ENCODE measurements at regions not wholly inside any gene's neighbourhood (a gene's known extent, or its start where the extent isn't known, plus 50 kb on each side); places are given as distances from the start of the nearest gene placed in this dataset.

DNA sequence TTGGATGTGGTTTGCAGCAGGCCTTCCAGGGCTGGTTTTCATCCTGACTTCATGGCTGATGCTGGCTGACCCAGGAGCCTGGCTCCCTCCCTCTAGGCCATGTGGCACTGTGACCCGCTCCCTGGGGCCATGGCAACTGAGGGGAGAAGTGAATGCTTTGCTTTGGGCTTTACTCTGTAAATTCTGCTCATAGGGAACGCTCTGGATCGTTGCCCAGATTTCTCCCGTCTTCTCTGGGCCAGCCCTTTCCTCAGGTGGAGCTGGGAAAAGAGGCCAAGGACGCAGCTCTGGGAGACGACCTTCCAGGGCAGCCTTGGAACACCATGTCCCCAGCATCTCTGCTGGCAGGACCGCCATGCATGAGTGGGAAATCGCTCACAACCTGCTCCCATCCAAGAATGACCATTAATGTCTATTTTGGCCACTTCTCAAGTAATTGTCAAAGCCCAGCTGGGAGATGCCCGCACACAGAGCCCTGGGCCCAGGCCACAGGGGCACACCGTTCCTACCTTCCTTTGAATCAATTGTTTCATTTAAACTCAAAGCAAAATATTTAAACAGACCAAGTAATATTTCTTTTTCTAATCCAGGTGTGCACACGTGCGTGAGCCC is 321.8 kb downstream of the TEX29 start:
- Mint-ChIP-seq H3K27ac (no peak overlapping the region), H3K27me3 (peaks cover 0 to 4% (median 0%) of the 10 kb centered on the region in 3 donors), H3K9me3 (peaks cover 0 to 1% (median 0%) of the 10 kb centered on the region in 7 donors), H3K36me3 (no peaks in the 10 kb centered on the region), H3K4me3 (no peak overlapping the region), H3K4me1 (no peaks in the 10 kb centered on the region)
- ATAC-seq (ENCODE audit: low read depth in 2 of 2) = no peak
- DNase-seq = no peak

DNA sequence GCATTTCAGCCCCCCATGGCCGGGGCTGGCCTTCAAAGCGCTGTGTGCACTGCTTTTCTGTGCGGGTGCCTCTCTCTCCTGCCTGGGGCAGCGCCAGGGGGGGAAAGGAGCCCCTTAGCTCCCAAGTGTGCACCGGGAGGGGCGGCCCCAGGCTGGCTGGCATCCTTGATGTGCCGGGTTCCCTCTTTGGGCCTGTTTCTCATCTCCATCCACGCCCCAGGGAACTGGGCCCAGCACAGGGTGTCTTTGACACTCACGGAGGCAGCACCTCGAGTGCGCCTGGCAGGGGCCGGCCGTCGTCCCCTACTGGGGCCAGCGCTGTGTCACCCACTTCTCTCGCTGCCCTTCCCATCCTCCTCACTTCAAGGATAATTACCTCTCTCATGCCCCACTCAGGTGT is 324.3 kb downstream of the TEX29 start:
- H3K27ac Mint-ChIP-seq = no peak overlapping the region
- peaks cover 0 to under 1% (median 0%) of the 10 kb centered on the region in 7 donors for H3K9me3 Mint-ChIP-seq
- no peak overlapping the region for H3K4me3 Mint-ChIP-seq
- ATAC-seq (ENCODE audit: low read depth in 2 of 2) (no peak), DNase-seq (no peak)
- no peaks in the 10 kb centered on the region for H3K4me1 Mint-ChIP-seq
- H3K36me3 Mint-ChIP-seq = no peaks in the 10 kb centered on the region
- peaks cover 0 to 8% (median 0%) of the 10 kb centered on the region in 3 donors for H3K27me3 Mint-ChIP-seq

DNA sequence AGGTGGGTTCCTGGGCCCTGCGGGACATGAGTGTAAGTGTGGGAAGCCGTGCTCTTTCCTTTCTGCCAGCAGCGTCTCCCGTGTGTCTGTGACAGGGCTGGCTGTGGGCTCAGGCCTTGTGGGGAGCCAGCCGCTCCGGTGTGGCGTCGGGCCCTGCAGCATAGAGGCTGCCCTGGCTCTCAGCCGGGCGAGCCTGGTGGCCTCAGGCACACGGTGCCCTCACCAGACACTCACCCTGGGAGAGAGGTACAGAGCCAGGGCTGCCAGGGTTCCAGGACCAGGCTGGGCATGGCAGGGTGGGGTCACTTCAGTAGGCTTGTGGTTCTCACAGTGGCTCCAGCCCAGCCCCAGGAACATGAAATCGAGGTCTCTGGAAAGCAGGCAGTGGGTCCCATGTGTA is 324.8 kb downstream of the TEX29 start:
- H3K4me1 Mint-ChIP-seq = no peaks in the 10 kb centered on the region
- no peaks in the 10 kb centered on the region for H3K9me3 Mint-ChIP-seq
- DNase-seq (no peak), ATAC-seq (ENCODE audit: low read depth in 2 of 2) (no peak)
- H3K27ac Mint-ChIP-seq = no peak overlapping the region
- peaks cover 0 to 11% (median 0%) of the 10 kb centered on the region in 3 donors for H3K27me3 Mint-ChIP-seq
- H3K4me3 Mint-ChIP-seq = no peak overlapping the region
- H3K36me3 Mint-ChIP-seq = no peaks in the 10 kb centered on the region

DNA sequence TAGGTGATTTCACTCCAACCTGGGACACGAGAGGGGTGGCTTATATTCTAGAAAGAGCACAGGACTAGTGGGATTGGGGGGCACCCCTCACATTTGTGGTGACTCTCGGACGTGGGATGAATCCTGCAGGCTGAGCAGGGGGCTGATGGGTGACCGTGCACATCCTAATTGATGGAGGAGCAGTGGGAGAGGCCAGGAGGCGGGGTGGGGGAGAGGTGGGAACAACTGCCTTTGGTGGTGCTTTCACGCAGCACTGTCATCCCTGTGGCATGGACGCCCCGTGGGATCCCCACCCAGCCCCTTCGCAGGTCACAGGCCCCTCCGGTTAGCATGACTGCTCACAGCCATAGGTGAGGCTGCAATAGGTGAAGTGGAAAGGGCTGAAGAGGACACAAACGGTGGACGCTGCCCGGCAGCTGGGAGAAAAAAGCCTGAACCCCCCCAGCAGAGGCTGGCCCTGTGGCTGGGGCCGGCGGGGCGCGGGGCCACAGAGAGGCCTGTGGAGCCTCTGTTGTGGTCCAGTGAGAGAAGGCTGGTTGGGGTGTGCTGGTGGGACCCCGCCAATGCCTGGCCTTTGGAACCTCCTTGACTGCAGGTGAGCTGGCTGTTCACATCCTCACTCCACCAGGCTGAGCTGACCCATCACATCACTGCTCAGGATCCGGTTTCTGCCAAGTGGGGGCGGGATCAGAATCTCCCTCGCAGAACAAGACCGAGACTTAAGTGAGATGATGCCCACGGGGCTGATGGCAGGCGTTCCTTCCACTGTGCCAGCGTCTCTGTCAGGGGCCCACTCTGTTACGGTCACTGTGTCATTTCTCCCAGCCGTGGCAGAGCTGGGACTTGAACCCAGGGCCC is 325.4 kb downstream of the TEX29 start:
- H3K27me3 Mint-ChIP-seq = peaks cover 0 to 17% (median 4%) of the 10 kb centered on the region in 3 donors
- ATAC-seq (ENCODE audit: low read depth in 2 of 2) (no peak), DNase-seq (no peak)
- no peaks in the 10 kb centered on the region for H3K9me3 Mint-ChIP-seq
- no peak overlapping the region for H3K4me3 Mint-ChIP-seq
- no peaks in the 10 kb centered on the region for H3K36me3 Mint-ChIP-seq
- no peak overlapping the region for H3K27ac Mint-ChIP-seq
- H3K4me1 Mint-ChIP-seq = no peaks in the 10 kb centered on the region

DNA sequence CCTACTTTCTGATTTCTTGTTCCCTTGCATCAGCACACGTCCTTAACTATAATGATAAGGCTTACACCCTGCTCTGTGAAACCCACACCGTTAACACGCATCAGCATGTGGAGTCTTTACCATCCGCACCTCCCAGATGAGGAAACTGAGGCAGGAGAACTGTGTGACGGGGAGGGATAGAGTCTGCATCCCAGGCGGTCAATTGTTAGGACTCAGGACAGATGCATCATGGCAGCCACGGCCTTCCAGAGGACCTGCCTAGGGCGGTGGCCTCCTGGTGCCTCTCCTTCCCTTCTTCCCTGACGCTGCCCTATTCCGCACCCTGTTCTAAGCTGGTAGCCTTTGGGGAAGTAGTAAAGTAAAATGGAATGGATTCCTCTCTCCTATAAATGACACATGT is 326.0 kb downstream of the TEX29 start:
- H3K27me3 Mint-ChIP-seq = peaks cover 0 to 19% (median 8%) of the 10 kb centered on the region in 3 donors
- peak overlapping the region in 1 of 8 donors; percentile 6 for H3K4me3 Mint-ChIP-seq
- H3K9me3 Mint-ChIP-seq = no peaks in the 10 kb centered on the region
- no peaks in the 10 kb centered on the region for H3K36me3 Mint-ChIP-seq
- DNase-seq (no peak), ATAC-seq (ENCODE audit: low read depth in 2 of 2) (no peak)
- H3K4me1 Mint-ChIP-seq = no peaks in the 10 kb centered on the region
- H3K27ac Mint-ChIP-seq = no peak overlapping the region

DNA sequence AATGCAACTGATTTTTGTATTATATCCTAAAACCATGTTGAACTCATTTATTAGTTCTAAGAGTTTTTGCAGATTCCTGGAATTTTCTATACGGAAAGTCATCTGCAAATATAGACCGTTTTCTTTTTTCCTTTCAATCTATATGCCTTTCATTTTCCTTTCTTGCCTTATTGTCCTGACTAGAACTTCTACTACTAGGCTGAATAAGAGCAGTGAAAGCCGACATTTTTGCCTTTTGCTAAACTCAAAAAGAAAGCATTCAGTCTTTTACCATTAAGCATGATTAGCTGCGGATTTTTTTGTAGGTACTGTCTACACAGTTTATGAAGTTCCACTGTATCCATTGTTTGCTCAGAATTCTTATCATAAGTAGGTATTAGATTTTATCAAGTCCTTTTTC is 328.4 kb downstream of the TEX29 start:
- no peaks in the 10 kb centered on the region for H3K4me1 Mint-ChIP-seq
- DNase-seq (no peak), ATAC-seq (ENCODE audit: low read depth in 2 of 2) (no peak)
- no peak overlapping the region for H3K4me3 Mint-ChIP-seq
- H3K27ac Mint-ChIP-seq = no peak overlapping the region
- H3K36me3 Mint-ChIP-seq = no peaks in the 10 kb centered on the region
- H3K9me3 Mint-ChIP-seq = no peaks in the 10 kb centered on the region
- peaks cover 0 to 30% (median 13%) of the 10 kb centered on the region in 3 donors for H3K27me3 Mint-ChIP-seq

DNA sequence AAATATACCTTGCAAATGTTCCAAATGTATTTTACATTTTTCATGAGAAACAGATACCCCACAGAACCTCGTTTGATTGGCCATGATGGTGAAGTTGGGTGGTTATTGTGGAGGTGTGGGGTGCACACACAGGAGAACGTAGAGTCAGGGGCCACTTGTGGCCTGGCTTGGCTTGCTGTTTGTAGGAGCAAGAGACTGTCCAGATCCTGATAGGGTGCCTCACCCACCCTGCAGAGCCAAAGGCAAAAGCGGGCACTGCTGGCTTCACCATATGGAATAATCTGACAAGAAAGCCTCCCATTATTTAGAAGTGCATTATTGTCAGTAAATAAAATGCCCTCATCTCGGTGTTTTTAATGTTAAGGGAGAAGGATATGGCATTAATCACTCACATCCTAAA is 330.2 kb downstream of the TEX29 start:
- Mint-ChIP-seq H3K4me3 (no peak overlapping the region), H3K4me1 (no peaks in the 10 kb centered on the region), H3K27me3 (peaks cover 8 to 40% (median 15%) of the 10 kb centered on the region in 3 donors), H3K9me3 (no peaks in the 10 kb centered on the region), H3K27ac (no peak overlapping the region), H3K36me3 (no peaks in the 10 kb centered on the region)
- ATAC-seq (ENCODE audit: low read depth in 2 of 2) (no peak), DNase-seq (no peak)

DNA sequence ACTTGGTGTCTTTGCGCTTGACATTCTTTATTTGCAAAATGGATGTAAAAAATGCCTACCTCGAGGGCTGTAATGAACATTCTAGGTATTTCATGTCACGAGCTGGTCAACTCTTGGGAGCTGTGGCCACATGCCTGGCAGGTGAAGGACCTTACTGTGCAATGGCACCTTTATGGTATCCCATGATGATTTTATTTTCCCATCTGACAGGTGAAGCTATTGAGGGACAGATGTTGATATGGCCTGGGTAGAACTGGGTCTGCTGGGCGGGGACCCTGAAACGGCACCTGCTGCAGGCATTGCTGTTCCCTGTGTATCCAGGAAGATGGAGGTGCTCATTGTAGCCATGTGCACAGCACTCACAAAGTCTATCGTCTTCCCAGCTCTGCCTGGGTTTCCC is 332.2 kb downstream of the TEX29 start:
- Mint-ChIP-seq H3K4me1 (no peaks in the 10 kb centered on the region), H3K27me3 (peaks cover 8 to 40% (median 15%) of the 10 kb centered on the region in 3 donors), H3K27ac (no peak overlapping the region), H3K9me3 (no peaks in the 10 kb centered on the region), H3K4me3 (no peak overlapping the region), H3K36me3 (no peaks in the 10 kb centered on the region)
- no peak for DNase-seq
- no peak for ATAC-seq (ENCODE audit: low read depth in 2 of 2)

DNA sequence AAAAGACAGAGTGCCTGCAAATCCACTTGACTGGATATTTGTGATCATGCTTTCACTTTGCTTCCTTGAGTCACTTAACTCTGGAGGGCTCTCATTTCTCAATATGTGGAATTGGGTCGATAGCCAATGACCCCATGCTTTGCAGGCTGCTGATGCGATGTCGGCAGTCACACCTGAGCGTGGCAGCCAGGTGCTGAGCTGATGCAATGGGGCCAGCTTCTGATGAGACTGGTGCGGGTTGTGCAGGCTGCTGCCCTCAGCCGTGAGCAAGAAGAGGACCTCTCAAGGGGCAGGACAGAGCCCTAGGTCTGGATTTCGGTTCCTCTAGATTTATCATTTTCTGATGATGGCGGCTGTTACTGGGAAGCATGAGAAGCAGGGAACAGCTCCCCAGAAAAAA is 334.1 kb downstream of the TEX29 start:
- Mint-ChIP-seq H3K4me1 (no peaks in the 10 kb centered on the region), H3K4me3 (no peak overlapping the region), H3K36me3 (no peaks in the 10 kb centered on the region), H3K27me3 (peaks cover 8 to 36% (median 15%) of the 10 kb centered on the region in 3 donors), H3K9me3 (no peaks in the 10 kb centered on the region), H3K27ac (no peak overlapping the region)
- ATAC-seq (ENCODE audit: low read depth in 2 of 2) = no peak
- no peak for DNase-seq

DNA sequence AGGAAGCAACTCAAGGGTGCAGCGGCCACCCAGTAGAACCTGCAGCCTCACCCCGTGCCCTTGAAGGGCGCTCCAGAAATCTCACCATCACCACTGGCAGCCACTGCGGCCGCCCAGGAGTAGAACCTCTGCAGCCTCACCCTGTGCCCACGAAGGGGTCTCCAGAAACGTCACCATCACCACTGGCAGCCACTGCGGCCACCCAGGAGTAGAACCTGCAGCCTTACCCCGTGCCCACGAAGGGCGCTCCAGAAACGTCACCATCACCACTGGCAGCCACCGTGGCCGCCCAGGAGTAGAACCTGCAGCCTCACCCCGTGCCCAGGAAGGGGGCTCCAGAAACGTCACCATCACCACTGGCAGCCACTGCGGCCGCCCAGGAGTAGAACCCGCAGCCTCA is 336.0 kb downstream of the TEX29 start:
- no peaks in the 10 kb centered on the region for H3K9me3 Mint-ChIP-seq
- H3K36me3 Mint-ChIP-seq = no peaks in the 10 kb centered on the region
- no peaks in the 10 kb centered on the region for H3K4me1 Mint-ChIP-seq
- DNase-seq (no peak), ATAC-seq (ENCODE audit: low read depth in 2 of 2) (no peak)
- H3K27me3 Mint-ChIP-seq = peaks cover 7 to 24% (median 8%) of the 10 kb centered on the region in 3 donors
- no peak overlapping the region for H3K27ac Mint-ChIP-seq
- no peak overlapping the region for H3K4me3 Mint-ChIP-seq

DNA sequence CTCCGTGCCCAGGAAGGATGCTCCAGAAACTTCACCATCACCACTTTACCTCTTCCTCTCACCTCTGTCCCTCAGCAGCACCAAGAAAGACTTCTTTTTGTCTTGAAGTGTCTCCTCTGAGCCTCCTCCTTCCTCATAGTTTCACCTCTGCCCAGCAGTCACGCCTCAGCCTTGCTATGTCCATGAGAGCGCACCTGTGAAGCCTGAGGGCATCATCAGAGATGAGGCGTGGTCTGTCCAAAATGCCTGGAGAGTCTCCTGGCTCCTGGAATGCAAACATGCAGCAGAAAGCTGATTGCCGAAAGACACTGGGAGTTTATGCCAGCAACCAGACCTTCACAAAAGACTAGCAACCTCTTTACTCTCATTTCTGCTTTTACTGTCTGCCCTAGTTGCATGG is 336.6 kb downstream of the TEX29 start:
- Mint-ChIP-seq H3K4me3 (no peak overlapping the region), H3K4me1 (no peaks in the 10 kb centered on the region), H3K27ac (peak overlapping the region in 1 of 6 donors; percentile 84), H3K9me3 (no peaks in the 10 kb centered on the region), H3K36me3 (no peaks in the 10 kb centered on the region), H3K27me3 (peaks cover 7 to 21% (median 8%) of the 10 kb centered on the region in 3 donors)
- DNase-seq = no peak
- no peak for ATAC-seq (ENCODE audit: low read depth in 2 of 2)

DNA sequence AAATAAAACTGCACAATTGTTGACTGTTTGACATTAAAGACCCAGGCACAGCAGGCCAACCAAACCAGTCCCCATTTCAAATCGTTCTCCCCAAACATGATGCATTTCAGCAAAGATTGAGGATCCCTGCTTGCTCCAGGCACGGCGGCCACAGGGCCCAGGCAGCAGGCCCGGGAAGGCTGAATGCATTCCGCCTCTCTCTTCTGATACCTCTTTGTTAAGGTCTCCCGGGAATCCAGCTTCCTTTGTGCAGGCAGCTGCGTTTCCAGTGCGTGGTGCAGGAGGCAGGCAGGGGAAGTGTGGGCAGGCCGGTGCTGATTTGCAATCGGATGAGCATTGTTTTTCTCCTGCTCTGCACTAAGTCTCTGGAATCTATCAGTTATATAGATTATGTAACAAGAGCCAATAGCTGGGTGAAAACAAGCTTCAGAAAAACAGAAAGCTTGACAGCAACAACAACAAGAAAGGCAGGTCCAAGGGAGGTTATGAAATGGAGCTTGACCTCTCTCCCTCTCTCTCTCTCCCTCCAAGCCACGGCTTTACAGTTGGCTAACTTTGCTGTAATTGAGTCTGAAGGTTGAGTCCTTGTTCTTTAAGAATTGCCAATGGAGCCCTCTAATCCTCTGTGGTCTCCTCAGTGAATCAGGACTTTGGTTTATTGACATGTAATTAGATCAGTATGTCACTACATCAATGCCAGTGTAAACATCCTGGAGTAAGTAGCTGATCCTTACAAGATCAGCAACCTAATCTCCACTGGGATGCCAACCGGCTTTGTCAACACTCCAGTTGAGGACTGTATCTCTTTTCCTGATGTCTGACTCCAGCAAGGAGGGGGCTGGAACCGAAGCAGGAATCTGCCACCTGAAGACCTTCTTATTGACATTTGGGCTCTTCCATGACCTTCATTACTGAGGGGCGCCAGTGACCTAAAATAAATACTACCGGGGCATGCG is 338.0 kb downstream of the TEX29 start:
- no peak overlapping the region for H3K27ac Mint-ChIP-seq
- peaks cover 0 to 4% (median 0%) of the 10 kb centered on the region in 7 donors for H3K9me3 Mint-ChIP-seq
- no peaks in the 10 kb centered on the region for H3K4me1 Mint-ChIP-seq
- no peaks in the 10 kb centered on the region for H3K36me3 Mint-ChIP-seq
- ATAC-seq (ENCODE audit: low read depth in 2 of 2) (no peak), DNase-seq (no peak)
- H3K4me3 Mint-ChIP-seq = no peak overlapping the region
- peaks cover 6 to 14% (median 8%) of the 10 kb centered on the region in 3 donors for H3K27me3 Mint-ChIP-seq

DNA sequence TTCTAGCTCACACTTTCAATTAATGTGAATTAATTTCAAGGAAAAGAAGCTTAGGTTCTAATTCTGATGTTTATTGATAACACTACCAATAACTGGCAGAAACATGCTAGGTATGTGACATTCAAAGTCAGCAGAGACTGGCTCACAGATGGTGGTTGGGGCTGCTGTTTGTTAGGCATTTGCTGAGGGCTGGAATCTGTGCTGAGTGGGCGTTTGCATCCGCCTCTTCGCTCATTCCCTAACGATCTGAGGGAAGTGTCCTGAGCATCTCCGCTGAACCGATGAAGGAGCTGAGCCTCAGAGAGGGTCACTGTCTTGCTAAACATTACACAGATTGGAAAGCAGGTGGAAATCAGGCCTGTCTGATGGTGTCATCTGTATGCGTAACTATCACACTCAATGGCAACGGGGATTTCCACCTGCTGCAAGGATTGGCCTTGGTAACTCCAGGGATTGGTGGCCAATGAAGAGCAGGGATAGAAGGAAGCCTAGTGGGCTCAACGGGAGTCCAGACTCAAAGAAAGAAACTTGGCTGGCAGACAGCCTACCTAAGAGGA is 338.9 kb downstream of the TEX29 start:
- H3K4me3 Mint-ChIP-seq = no peak overlapping the region
- ATAC-seq (ENCODE audit: low read depth in 2 of 2) (no peak), DNase-seq (no peak)
- H3K27ac Mint-ChIP-seq = no peak overlapping the region
- H3K9me3 Mint-ChIP-seq = peaks cover 0 to 4% (median 0%) of the 10 kb centered on the region in 7 donors
- peaks cover 0 to 11% (median 7%) of the 10 kb centered on the region in 3 donors for H3K27me3 Mint-ChIP-seq
- no peaks in the 10 kb centered on the region for H3K36me3 Mint-ChIP-seq
- no peaks in the 10 kb centered on the region for H3K4me1 Mint-ChIP-seq
